Glutamatergic neuron (in vitro differentiated cells): ENCODE measurements at regions not wholly inside any gene's neighbourhood (a gene's known extent, or its start where the extent isn't known, plus 50 kb on each side); places are given as distances from the start of the nearest gene placed in this dataset.

Experiments
- DNase-seq: peaks from one replicate; pipeline ENCODE4 v3.0.0; 2022
- H3K27ac Mint-ChIP-seq: one replicate; pipeline ENCODE4 v1.8.0; 2020; ENCODE audit warnings: mild to moderate bottlenecking, mixed read lengths, inconsistent platforms; ENCODE audit not compliant: unreplicated experiment
- H3K27me3 Mint-ChIP-seq: one replicate; pipeline ENCODE4 v1.8.0; 2020; ENCODE audit warnings: mild to moderate bottlenecking, moderate library complexity, mixed read lengths, inconsistent platforms; ENCODE audit not compliant: unreplicated experiment
- H3K36me3 Mint-ChIP-seq: one replicate; pipeline ENCODE4 v1.8.0; 2020; ENCODE audit warnings: mild to moderate bottlenecking, mixed read lengths, inconsistent platforms; ENCODE audit not compliant: unreplicated experiment
- H3K4me1 Mint-ChIP-seq: one replicate; pipeline ENCODE4 v1.8.0; 2020; ENCODE audit warnings: mild to moderate bottlenecking, low read depth, mixed read lengths, inconsistent platforms; ENCODE audit not compliant: unreplicated experiment
- H3K4me3 Mint-ChIP-seq: one replicate; pipeline ENCODE4 v1.8.0; 2020; ENCODE audit warnings: mild to moderate bottlenecking, mixed read lengths, inconsistent platforms; ENCODE audit not compliant: unreplicated experiment
- H3K9me3 Mint-ChIP-seq: one replicate; pipeline ENCODE4 v1.8.0; 2020; ENCODE audit warnings: mild to moderate bottlenecking, moderate library complexity, mixed read lengths, inconsistent platforms; ENCODE audit not compliant: unreplicated experiment
- TF ChIP-seq, protein P1 (sequence below): fragments of 200-600 bp; sonication (generic); IDR thresholded peaks from one replicate; pipeline ENCODE4 v1.5.0; 2021; ENCODE audit not compliant: partially characterized antibody, unreplicated experiment

GRCh38 chr13:29934531-29935308, 84.3 kb upstream of the UBL3 start:
- peaks cover 10% of the 10 kb centered on the region for H3K36me3 Mint-ChIP-seq
- TF ChIP-seq, protein P1, sequence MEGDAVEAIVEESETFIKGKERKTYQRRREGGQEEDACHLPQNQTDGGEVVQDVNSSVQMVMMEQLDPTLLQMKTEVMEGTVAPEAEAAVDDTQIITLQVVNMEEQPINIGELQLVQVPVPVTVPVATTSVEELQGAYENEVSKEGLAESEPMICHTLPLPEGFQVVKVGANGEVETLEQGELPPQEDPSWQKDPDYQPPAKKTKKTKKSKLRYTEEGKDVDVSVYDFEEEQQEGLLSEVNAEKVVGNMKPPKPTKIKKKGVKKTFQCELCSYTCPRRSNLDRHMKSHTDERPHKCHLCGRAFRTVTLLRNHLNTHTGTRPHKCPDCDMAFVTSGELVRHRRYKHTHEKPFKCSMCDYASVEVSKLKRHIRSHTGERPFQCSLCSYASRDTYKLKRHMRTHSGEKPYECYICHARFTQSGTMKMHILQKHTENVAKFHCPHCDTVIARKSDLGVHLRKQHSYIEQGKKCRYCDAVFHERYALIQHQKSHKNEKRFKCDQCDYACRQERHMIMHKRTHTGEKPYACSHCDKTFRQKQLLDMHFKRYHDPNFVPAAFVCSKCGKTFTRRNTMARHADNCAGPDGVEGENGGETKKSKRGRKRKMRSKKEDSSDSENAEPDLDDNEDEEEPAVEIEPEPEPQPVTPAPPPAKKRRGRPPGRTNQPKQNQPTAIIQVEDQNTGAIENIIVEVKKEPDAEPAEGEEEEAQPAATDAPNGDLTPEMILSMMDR = no peak
- DNase-seq = no peak
- peaks cover 7% of the 10 kb centered on the region for H3K9me3 Mint-ChIP-seq
- no peaks in the 10 kb centered on the region for H3K27me3 Mint-ChIP-seq
- H3K27ac Mint-ChIP-seq = no peak overlapping the region
- peak overlapping the region; percentile 57 for H3K4me3 Mint-ChIP-seq
- H3K4me1 Mint-ChIP-seq = peaks cover 35% of the 10 kb centered on the region

GRCh38 chr13:29933401-29933800, 83.0 kb upstream of the UBL3 start:
- Mint-ChIP-seq H3K36me3 (peaks cover 14% of the 10 kb centered on the region), H3K27ac (no peak overlapping the region), H3K4me3 (no peak overlapping the region), H3K27me3 (peaks cover 1% of the 10 kb centered on the region), H3K9me3 (peaks cover 11% of the 10 kb centered on the region), H3K4me1 (peaks cover 33% of the 10 kb centered on the region)
- TF ChIP-seq, protein P1 = no peak
- no peak for DNase-seq

GRCh38 chr13:29931696-29932095, 81.3 kb upstream of the UBL3 start:
- H3K27ac Mint-ChIP-seq = no peak overlapping the region
- H3K9me3 Mint-ChIP-seq = peaks cover 11% of the 10 kb centered on the region
- no peak overlapping the region for H3K4me3 Mint-ChIP-seq
- H3K36me3 Mint-ChIP-seq = peaks cover 14% of the 10 kb centered on the region
- TF ChIP-seq, protein P1 = no peak
- H3K4me1 Mint-ChIP-seq = peaks cover 22% of the 10 kb centered on the region
- DNase-seq = no peak
- H3K27me3 Mint-ChIP-seq = peaks cover 1% of the 10 kb centered on the region

DNA sequence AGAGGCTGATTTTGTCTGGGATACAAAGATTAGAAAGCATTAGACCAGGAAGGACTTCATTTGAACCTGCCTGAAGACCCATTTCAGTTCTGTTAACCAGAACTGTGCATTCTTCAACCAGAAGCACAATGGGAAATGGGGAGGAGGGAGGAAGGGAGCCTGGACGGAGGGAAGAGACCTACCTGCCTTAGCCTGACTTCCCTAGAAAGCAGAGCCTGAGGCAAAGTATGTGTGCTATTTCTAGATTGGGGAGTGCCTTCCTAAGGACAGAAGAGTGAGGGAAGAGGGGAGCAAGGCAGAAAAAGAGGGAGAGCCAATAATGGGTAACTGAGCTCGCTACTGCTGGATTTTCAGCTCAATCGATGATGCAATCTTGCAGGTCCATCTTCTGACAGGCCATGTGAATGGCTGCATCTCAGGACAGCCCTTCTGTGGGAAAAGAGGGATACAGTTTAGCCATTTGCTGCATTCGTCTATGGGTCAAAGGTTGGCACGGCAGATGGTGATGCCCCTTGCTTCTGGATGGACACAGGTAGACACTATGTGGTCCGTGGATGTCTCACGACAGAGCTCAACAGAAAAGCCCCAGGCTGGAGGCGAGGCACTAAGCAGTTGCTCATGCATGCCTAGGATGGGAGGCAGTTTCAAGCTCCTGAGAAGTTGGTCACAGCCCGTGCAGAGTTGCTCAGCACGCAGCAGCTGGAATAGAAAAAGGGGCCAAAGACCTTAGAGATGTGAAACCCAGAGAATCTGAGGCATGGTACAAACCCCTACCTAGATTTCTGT, 78.8 kb upstream of the UBL3 start:
- H3K27me3 Mint-ChIP-seq = peaks cover 1% of the 10 kb centered on the region
- H3K4me3 Mint-ChIP-seq = no peak overlapping the region
- H3K4me1 Mint-ChIP-seq = peaks cover 6% of the 10 kb centered on the region
- H3K27ac Mint-ChIP-seq = no peak overlapping the region
- peaks cover 15% of the 10 kb centered on the region for H3K9me3 Mint-ChIP-seq
- TF ChIP-seq, protein P1 = no peak
- DNase-seq = no peak
- H3K36me3 Mint-ChIP-seq = peaks cover 14% of the 10 kb centered on the region

DNA sequence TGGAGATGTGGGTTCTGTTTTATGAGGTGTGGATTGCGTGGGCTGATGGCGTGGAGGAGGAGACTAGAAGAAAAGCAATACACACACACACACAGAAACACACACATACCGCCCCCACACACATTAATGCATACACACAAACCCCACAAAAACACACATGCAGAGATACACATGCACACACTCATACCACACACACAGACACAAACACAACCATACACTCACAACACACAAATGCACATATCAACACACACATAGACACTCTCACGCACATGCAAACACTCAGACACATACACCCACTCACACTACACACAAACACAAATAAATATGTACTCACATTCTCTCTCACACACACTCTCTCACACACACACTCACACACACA, 75.7 kb upstream of the UBL3 start:
- no peak overlapping the region for H3K4me3 Mint-ChIP-seq
- no peak for DNase-seq
- H3K27me3 Mint-ChIP-seq = peaks cover 1% of the 10 kb centered on the region
- H3K4me1 Mint-ChIP-seq = peaks cover 6% of the 10 kb centered on the region
- peaks cover 9% of the 10 kb centered on the region for H3K36me3 Mint-ChIP-seq
- H3K9me3 Mint-ChIP-seq = peaks cover 11% of the 10 kb centered on the region
- TF ChIP-seq, protein P1 = no peak
- H3K27ac Mint-ChIP-seq = peak overlapping the region; percentile 3
